ENCODE measurements at regions not wholly inside any gene's neighbourhood (a gene's known extent, or its start where the extent isn't known, plus 50 kb on each side); places are given as distances from the start of the nearest gene placed in this dataset.

DNA sequence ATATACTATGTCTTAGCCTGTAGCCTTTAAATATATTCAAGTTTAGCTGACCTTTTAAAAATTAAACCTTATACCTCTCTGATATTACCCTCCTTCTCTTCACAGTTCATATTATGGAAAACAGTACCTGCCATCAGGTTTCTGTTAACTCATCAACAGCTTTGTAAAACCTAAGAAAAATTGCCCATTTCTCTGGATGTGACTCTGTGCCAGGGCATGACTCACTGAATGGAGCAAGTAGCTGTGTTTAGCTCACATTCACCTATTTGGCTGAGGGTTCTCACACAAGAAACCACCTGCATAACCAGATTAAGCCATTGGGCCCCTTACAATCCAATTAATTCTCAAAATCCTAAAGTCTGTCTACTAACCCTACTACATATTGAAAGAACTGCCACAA is 678.8 kb upstream of the MARCKS start:
- TF ChIP-seq, protein P1, sequence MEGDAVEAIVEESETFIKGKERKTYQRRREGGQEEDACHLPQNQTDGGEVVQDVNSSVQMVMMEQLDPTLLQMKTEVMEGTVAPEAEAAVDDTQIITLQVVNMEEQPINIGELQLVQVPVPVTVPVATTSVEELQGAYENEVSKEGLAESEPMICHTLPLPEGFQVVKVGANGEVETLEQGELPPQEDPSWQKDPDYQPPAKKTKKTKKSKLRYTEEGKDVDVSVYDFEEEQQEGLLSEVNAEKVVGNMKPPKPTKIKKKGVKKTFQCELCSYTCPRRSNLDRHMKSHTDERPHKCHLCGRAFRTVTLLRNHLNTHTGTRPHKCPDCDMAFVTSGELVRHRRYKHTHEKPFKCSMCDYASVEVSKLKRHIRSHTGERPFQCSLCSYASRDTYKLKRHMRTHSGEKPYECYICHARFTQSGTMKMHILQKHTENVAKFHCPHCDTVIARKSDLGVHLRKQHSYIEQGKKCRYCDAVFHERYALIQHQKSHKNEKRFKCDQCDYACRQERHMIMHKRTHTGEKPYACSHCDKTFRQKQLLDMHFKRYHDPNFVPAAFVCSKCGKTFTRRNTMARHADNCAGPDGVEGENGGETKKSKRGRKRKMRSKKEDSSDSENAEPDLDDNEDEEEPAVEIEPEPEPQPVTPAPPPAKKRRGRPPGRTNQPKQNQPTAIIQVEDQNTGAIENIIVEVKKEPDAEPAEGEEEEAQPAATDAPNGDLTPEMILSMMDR (IDR thresholded peaks at IDR 0.05): no peak
- TF ChIP-seq POLR2A (IDR thresholded peaks at IDR 0.05) (no peak), EP300 (IDR thresholded peaks at IDR 0.05) (no peak)
- Histone ChIP-seq H3K27me3 (no peaks in the 10 kb centered on the region), H3K9me3 (no peaks in the 10 kb centered on the region), H3K4me1 (ENCODE audit: insufficient read depth) (no peaks in the 10 kb centered on the region), H3K4me3 (no peak overlapping the region), H3K27ac (no peak overlapping the region), H3K36me3 (no peaks in the 10 kb centered on the region)
- DNase-seq: no peak
- intact Hi-C loops (cut with DNase I): no loop called here

DNA sequence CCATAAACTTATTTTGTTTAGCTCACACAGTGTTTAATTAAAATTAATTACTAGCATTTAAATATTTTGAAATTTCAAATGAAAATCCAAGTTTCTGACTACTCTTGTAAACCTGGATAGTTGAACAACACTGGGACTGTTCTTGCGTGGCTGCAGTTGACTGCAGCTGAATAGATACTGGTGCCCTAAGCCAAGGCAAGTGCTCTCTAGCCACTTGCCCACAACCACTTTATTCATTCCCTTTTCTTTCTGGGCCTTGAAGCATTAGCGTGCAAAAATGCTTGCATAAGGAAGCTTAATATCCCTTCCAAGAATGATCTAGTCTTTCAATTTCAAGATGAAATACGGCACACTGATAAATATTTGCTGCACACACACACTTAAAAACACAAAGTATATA is 676.0 kb upstream of the MARCKS start:
- Histone ChIP-seq H3K36me3 (no peaks in the 10 kb centered on the region), H3K9me3 (no peaks in the 10 kb centered on the region), H3K27me3 (no peaks in the 10 kb centered on the region), H3K27ac (no peak overlapping the region), H3K4me1 (ENCODE audit: insufficient read depth) (no peaks in the 10 kb centered on the region), H3K4me3 (no peak overlapping the region)
- intact Hi-C loops (cut with DNase I): no loop called here
- DNase-seq: no peak
- no peak for TF ChIP-seq EP300 (IDR thresholded peaks at IDR 0.05)
- TF ChIP-seq POLR2A (IDR thresholded peaks at IDR 0.05): no peak
- TF ChIP-seq, protein P1 (IDR thresholded peaks at IDR 0.05): no peak
- WGBS, 3 donors: 93 to 94% (median 94%) methylated on average over 3 of the region's 3 CpGs

DNA sequence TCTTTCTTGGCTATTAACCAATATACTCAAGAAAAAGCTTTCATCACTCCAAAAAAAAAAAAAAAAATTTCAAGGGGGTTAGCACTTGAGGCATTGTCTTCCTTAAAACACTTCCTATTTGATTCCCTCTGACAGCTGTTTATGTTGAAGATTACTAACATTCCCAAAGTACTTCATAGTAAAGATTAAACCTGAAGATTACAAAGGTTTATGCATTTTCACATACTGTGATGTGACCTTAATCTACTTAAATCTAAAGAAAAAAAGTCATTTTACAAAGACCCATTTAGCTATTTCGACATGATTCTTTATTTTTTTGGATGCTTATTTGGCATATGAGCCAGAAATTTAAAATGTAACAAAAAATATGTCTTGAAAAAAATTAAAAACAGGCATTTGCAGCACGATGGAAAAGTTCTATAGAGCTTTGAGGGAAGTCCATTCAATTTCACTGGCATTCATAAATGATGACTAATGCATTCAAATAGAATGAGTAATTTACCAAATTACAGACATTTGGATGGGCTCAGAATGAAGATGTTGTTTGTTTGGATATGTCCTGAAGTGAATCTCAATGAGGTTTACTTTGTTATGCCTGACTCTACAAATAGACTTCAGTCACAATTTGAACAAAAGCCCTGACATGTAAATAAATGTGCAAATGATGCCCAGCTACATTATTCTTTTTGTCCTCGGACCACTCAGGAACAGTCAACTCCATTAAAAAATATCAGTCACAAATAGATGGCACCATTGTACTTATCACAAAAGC is 674.6 kb upstream of the MARCKS start:
- no peak for TF ChIP-seq EP300 (IDR thresholded peaks at IDR 0.05)
- TF ChIP-seq, protein P1 (IDR thresholded peaks at IDR 0.05): no peak

DNA sequence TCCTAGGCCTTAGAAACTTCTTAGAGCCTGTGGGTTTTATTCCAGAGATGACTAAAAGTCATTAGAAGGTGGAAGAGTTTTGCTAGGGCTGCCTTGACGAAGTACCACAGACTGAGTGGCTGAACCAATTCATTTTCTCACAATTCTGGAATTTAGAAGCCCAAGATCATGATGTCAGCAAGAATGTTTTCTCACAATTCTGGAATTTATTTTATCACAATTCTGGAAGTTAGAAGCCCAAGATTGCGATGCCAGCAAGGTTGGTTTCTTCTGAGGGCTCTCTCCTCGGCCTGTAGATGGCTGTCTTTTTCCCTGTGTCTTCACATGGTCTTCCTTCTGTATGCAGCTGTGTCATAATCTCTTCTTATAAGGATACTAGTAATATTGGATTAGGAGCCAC is 672.9 kb upstream of the MARCKS start:
- no peak for TF ChIP-seq EP300 (IDR thresholded peaks at IDR 0.05)
- TF ChIP-seq POLR2A (IDR thresholded peaks at IDR 0.05): no peak
- TF ChIP-seq, protein P1 (IDR thresholded peaks at IDR 0.05): no peak
- Histone ChIP-seq H3K4me3 (no peak overlapping the region), H3K27me3 (no peaks in the 10 kb centered on the region), H3K27ac (no peak overlapping the region), H3K9me3 (no peaks in the 10 kb centered on the region), H3K36me3 (no peaks in the 10 kb centered on the region), H3K4me1 (ENCODE audit: insufficient read depth) (no peaks in the 10 kb centered on the region)
- intact Hi-C loops (cut with DNase I): no loop called here
- no peak for DNase-seq
- 75 to 94% (median 82%) methylated on average over 3 of the region's 3 CpGs for WGBS, 3 donors

More for the DNA sequence above, 674.6 kb upstream of the MARCKS start:
- H3K4me3 ChIP-seq: no peak overlapping the region
- no peak overlapping the region for H3K27ac ChIP-seq
- H3K4me1 ChIP-seq (ENCODE audit: insufficient read depth): no peaks in the 10 kb centered on the region
- no peaks in the 10 kb centered on the region for H3K9me3 ChIP-seq
- WGBS, 3 donors: 61 to 66% (median 65%) methylated on average over 3 of the region's 3 CpGs
- no peak for DNase-seq
- H3K36me3 ChIP-seq: no peaks in the 10 kb centered on the region
- intact Hi-C loops (cut with DNase I): no loop called here
- no peaks in the 10 kb centered on the region for H3K27me3 ChIP-seq

All from ovary (tissue), 7 donors.